GM21447 (cell line): ENCODE measurements at regions not wholly inside any gene's neighbourhood (a gene's known extent, or its start where the extent isn't known, plus 50 kb on each side); places are given as distances from the start of the nearest gene placed in this dataset.
"Not testable (repeated sequence)": the region's sequence is repeated elsewhere in the genome, so short reads cannot be mapped to it uniquely, and the experiment has no call there.

Experiments
- ATAC-seq: cut with Tn5 transposase; IDR thresholded peaks from one replicate; pipeline ENCODE4 v1.9.1; 2021; ENCODE audit not compliant: unreplicated experiment

DNA sequence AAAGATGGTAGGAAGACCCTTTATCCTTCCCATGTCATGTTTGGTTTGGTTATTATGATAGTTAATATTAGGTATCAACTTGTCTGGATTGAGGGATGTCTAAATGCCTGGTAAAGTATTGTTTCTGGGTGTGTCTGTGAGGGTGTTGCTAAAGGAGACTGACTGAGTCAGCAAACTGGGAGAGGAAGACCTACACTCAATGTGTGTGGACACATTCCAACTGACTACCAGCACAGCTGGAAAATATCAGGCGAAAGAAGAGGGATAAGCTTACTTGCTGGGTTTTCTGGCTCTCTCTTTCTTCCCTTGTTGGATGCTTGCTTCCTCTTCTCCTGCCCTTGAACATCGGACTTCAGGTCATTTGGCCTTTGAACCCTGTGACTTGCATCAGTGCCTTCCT, 1227.6 kb upstream of the EPHA6 start:
- ATAC-seq: no peak

DNA sequence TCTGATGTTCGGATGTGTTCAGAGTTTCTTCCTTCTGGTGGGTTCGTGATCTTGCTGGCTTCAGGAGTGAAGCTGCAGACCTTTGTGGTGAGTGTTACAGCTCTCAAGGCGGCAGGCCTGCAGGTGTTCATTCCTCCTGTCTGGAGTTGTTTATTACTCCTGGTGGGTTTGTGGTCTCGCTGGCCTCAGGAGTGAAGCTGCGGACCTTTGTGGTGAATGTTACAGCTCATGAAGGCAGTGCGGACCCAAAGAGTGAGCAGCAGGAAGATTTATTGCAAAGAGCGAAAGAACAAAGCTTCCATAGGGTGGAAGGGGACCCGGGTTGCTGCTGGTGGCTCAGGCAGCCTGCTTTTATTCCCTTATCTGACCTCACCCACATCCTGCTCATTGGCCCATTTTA, 1226.8 kb upstream of the EPHA6 start:
- ATAC-seq: not testable (repeated sequence)

DNA sequence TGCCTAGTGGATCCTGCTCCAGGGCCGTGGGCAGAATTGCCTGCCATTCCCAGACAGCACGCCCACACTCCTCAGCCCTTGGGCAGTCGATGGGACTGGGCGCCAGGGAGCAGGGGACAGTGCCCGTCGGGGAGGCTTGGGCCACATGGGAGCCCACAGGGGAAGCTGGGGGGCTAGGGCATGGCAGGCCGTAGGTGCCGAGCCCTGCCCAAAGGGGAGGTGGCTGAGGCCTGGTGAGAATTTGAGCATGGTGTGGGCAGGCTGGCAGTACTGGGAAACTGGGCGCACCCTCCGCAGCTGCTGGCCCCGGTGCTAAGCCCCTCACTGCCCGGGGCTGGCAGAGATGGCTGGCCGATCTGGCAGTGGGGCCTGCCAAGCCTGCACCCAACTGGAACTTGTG, 1225.9 kb upstream of the EPHA6 start:
- no peak for ATAC-seq

- ATAC-seq: no peak
Measured at GRCh38 chr3:95595416-95596075, 1218.8 kb upstream of the EPHA6 start.

GRCh38 chr3:95607926-95608325, 1206.5 kb upstream of the EPHA6 start:
- no peak for ATAC-seq

- no peak for ATAC-seq
Measured at GRCh38 chr3:95609411-95609810, 1205.0 kb upstream of the EPHA6 start.

DNA sequence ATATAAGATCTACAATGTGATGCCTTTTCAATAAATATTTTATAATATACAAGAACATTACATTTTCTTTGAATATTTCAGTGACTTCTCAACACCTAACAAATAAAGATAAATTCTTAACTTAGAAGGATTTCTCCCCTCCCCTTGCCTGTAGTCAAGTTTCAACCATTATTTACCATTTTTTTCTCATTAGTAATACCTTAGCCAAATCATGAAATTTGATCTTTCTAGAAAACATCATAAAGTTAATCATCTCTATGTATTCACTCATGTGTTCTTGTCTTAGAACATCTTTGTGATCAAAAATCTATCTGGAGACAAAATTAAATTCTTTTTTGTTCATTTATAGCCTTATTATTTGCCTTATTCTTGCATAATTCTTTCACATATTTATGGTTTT, 1201.8 kb upstream of the EPHA6 start:
- ATAC-seq: no peak

DNA sequence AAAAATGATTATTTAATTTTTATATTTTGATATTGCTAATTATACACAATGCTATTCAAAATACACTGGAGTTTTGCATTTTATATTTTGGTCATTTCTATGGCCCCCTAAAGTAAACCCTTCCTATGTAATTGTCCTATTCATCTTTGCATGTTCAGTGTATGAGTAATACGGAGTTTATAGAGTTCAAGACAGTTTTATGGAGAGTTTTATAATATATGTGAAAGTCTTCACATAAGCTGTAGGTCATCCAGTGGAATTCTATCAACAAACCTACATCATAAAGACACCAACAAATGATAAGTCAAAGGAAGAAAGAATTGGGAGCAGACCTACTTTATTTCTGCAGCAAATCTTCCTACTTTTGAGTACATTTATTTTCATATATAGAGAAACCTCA, 1200.4 kb upstream of the EPHA6 start:
- no peak for ATAC-seq

GRCh38 chr3:95615592-95616310, 1198.6 kb upstream of the EPHA6 start:
- no peak for ATAC-seq

- no peak for ATAC-seq
Measured at GRCh38 chr3:95626107-95626506, 1188.3 kb upstream of the EPHA6 start.

GRCh38 chr3:95627293-95627692, 1187.1 kb upstream of the EPHA6 start:
- no peak for ATAC-seq

GRCh38 chr3:95627697-95628096, 1186.7 kb upstream of the EPHA6 start:
- ATAC-seq: no peak

GRCh38 chr3:95629802-95630201, 1184.6 kb upstream of the EPHA6 start:
- no peak for ATAC-seq

DNA sequence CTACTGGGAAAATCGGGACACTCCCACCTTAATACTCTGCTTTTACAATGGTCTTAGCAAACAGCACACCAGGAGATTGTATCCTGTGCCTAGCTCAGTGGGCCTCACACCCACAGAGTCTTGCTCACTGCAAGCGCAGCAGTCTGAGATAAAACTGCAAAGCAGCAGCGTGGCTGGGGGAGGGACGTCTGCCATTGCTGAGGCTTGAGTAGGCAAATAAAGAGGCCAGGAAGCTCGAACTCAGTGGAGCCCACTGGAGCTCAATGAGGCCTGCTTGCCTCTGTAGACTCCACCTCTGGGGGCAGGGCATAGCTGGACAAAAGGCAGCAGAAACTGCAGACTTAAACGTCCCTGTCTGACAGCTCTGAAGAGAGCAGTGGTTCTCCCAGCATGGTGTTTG, 1169.1 kb upstream of the EPHA6 start:
- no peak for ATAC-seq

DNA sequence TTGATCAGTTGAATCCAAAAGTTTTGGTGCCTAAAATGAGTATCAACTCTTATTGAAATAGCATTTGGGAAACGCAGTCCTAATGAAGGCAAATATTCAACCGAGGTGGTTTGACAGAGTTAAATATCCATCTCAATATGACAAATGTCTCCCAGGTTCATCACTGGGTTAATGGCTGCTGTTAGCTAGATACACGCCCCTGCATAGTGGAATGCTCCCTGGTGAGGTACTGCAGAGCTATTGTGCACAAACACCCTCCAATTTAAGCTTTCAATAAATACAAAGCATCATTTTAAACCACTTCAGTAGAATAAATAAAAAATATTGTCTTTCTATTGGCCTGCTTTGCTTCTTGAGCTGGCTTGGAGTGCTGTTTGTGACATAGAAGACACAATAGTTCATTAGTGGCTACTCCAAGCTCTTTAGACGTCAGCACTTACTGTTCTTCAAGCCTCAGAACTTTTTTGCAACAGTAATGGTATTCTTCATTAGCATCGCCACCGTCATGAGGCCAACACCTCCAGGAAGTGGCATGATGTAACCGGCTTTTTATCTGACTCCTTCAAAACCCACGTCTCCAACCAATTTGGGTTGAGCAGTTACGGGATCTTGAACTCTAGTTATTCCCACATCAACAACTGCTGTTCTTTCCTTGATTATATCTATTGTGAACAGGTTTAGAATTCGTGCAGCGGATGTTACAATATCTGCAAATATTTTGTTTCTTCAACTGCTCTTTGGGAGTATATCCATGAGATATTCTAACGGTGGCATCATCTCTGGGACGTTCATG, 1159.6 kb upstream of the EPHA6 start:
- no peak for ATAC-seq

DNA sequence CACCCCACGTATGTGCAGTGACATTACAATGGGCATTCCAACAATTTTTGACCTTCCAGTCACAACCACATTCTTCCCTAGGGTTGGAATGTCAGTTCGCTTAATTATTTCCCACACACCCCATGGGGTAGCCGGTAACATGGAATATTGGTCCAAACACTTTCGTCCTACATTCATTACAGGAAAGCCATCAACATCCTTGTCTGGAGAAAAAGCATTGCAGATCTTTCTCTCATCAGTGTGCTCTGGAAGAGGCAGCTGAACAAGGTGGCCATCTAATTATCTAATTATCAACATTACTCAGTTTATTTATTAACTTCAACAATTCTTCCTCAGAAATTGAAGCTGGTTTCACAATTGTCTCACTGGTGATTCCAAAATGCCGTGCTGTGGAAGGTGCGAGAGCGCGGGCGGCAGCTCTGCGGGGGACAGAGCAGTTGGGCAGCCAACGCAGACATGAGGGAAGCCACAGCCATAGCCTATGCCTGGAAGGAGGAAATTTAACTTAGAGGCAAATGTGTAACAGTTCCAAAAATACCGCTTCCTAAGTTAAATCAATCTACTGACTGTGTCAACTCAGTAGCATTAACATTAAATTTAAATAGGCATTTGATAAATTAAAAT, 1158.9 kb upstream of the EPHA6 start:
- no peak for ATAC-seq

- no peak for ATAC-seq
Measured at GRCh38 chr3:95670765-95671164, 1143.6 kb upstream of the EPHA6 start.

GRCh38 chr3:95673215-95673614, 1141.2 kb upstream of the EPHA6 start:
- no peak for ATAC-seq

DNA sequence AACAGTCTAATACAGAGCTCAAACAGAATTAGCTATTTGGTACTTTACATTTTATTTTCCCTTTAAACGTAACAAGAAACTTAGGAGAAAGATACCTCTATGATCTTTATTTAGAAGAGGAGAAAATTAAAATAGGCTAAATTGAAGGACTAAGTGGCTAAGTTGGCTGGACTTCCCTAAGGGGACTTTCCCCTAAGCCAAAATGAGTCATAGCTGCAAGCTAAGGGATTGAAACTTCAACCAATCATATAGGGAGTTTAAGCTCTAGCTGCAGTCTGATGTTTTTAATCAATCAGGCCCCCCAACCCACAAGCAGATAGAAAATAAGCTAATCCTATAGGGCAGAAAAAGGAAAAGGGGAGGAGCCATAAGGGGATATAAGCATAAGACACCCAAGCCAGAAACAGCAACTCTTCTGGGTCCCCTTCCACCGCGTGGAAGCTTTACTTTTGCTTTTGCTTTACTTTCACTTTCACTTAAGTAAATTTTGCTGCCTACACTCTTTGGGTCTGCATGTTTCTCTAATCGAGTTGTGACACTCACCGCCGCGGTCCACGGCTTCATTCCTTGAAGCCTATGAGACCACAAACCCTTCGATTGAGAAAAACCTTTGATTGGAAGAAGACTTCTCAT, 1108.5 kb upstream of the EPHA6 start:
- no peak for ATAC-seq

DNA sequence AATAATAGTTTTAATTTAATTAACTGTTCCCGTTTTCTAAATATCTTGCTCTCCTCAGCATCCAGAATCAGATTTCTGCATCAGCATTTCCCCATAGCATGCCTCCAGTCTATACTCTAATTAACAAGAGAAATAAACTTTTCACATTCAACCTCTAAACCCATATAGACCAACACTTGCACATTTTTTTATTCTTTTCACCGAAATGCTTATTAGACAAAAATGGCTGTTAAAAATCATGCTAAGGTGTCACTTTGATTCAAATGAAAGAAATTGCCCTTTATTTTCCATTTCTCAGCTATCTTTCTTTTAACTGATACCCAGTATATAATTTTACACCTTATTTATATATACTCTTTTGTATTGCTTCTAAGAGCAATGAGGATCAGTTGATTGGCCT, 1107.1 kb upstream of the EPHA6 start:
- no peak for ATAC-seq

DNA sequence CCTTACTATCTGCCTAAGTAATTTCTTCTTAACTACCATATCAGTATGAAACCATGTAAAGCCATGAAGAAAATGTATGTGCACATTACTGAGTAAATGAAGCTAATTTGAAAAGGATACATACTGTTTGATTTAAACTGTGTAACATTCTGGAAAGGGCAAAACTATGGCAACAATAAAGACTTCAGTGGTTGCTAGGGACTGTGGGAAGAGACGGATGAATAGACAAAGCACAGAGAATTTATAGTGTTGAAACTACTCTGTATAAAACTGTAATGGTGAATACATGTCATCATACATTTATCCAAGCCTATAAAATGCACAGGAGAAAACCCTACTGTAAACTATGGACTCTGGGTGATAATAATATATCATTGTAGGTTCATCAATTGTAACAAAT, 1103.7 kb upstream of the EPHA6 start:
- ATAC-seq: no peak
